Left renal pelvis (tissue), 4 donors: ENCODE measurements at regions not wholly inside any gene's neighbourhood (a gene's known extent, or its start where the extent isn't known, plus 50 kb on each side); places are given as distances from the start of the nearest gene placed in this dataset.
"Not testable (repeated sequence)": the region's sequence is repeated elsewhere in the genome, so short reads cannot be mapped to it uniquely, and the experiment has no call there.

Experiments
- DNase-seq, 4 donors: peaks; one replicate each; pipeline ENCODE4 v3.0.0-alpha.2; 2013; ENCODE audit warnings: low read depth in 4 of 4, low spot score in 3 of 4

- not testable (repeated sequence) for DNase-seq
Observed at GRCh38 chr7:27457603-27458565, 204.8 kb downstream of the HIBADH start.

GRCh38 chr7:27459021-27459730, 203.5 kb downstream of the HIBADH start:
- no peak for DNase-seq

DNA sequence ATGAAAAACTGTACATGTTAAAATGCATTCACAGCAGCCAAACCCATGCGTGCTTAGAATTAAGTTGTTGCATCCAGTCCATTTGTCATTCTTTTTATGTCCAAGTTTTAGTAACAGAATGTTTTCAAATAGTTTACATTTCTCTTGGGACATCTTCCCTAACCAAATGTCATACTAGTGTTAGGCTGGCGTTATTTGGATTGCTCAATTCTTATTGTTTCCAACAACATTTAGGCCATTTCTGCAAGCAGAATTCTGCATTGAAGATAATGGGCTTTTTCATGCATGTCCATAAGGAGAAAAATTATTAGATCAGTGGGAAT, 203.0 kb downstream of the HIBADH start:
- no peak for DNase-seq

DNA sequence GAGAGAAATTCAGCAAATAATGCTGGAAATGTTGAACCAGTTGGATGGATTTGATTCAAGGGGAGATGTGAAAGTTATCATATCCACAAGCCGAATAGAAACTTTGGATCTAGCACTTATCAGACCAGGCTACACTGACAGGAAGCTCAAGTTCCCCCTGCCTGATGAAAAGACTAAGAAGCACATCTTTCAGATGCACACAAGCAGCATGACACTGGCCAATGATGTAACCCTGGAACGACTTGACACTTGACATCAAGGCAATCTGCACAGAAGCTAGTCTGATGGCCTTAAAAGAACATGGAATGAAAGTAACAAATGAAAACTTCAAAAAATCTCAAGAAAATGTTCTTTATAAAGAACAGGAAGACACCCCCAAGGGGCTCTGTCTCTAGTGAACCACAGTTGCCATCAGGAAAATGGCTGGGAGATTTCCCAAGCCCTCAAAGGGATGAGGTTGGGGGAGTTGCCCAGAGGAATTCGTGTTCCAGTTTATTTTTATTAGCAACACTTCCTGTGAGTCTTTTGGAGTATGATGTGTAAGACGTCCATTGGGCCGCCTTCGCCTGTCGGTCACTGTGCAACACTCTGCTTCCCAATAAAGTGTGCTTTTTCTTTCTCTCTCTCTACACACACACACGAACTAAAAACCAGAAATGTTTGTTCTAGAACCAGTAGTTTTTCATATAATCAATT, 200.0 kb downstream of the HIBADH start:
- DNase-seq, result no peak

- no peak for DNase-seq
Observed at GRCh38 chr7:27464970-27465369, 197.7 kb downstream of the HIBADH start.

- DNase-seq, result no peak
Observed at GRCh38 chr7:27466703-27467102, 196.0 kb downstream of the HIBADH start.

DNA sequence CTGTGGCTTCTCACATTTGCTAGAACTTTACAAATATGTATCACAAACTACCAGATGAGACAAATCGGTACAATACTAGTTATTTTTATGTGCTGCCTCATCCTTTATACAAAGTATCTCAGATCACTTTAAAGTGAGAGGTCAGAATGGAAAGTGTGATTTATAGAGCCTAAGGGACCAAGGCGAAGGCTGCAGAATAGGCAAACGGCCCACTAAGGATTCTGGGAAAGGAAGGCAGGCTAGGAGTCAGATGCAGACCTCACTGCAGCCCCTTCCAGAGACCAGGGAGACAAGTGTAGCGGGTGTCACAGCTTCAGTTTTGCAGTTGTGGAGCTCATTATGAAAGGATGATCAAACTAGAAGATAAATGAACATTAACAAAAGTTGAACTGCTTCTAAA, 190.6 kb downstream of the HIBADH start:
- no peak for DNase-seq
